ENCODE measurements at regions not wholly inside any gene's neighbourhood (a gene's known extent, or its start where the extent isn't known, plus 50 kb on each side); places are given as distances from the start of the nearest gene placed in this dataset.

DNA sequence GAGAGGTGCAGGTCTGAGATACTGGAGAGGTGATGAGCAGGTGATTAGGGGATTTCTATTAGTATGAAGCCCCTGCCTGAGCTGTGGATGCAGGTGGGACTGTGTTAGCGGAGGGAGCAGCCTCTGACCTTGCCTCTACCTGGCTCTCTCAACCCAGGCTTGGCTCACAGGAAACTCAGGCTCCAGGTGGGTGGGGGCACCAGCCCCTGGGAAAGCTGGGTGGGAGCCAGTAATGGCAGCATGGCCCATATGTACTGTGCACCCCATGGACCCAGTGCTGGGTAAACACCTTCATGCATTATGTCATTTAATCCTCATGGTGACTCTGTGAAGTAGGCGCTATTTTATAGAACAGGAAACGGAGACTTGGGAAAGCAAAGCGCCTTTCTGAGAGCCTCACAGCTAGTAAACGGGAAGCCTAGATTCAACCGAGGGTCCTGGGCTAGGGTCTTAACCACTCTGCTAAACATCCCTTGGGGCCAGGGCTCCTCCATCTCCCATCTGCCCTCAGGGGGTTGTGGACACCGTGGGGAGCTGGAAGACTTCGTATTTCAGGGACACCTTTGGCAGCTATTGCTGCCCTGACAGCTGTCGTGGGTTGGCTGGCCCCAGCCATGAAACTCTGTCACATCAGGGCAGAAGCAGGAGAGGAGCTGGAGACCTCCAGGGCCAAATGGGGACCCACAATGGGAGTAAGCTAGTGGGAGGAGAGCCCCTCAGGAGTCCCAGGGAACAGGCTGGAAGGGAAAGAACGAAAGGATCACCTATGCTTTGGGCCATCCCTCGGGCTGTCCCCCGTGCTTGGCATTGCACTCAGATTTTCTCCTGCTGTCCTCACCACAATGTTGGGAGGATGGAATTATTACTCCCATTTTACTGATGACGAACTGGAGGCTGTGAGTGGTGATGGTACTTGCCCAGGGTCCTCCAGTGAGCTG lies 59.6 kb upstream of the CSF3R start:
- ATAC-seq: no peak

DNA sequence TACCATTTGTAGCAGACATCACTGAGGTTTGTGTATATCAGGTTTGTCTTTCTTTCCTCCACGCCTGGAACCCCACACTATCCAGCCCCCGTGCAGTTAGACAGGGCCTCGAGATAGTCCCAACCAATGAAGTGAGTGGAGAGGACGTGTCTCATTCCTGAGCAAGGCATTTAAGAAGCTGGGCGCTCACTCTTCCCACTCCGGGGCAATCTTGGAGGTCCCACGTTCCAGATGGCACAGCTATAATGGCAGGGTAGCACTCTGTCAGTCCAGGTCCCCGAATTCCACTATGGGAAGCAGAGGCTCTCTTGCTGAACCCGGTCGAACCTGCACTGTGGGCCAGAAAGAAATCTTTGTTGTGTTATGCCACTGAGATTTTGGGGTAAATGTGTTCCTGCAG lies 57.3 kb upstream of the CSF3R start:
- no peak for ATAC-seq

DNA sequence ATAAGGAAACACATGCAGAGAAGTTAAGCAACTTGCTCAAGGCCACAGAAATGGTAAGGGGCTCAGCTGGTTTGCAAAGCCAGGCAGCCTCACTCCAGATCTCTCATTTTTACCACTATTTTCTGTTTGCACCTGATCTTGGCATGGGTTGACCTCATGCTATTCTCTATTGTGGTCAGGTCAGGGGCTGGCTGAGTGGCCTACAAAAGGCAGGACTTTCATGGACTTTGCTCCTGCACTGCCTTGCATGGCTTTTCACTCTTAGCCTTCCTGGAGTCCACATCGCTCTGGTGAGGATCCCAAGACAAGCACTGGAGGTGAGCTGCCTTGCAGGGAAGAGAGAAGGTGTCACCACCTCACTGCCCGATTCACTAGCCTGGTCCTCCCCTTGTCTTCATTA lies 56.8 kb upstream of the CSF3R start:
- no peak for ATAC-seq

DNA sequence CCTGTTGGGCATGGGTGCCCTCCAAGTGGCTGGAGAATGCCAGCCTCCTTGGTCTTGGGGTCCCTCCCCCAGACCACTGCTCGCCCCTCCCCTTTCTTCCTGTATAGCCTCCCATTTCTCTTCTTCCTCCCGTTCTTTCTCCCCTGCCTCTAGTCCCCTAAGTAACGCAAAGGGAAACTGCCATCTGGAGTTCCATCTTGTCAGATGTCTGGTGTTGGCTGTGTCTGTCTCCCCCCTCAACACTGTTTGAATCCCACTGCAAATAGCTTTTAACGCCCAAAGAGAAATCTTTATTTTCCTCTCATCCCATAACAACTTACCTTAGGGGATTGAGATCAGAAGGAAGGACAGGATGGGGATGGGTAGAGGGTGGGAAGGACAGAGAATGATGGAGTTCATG lies 55.3 kb upstream of the CSF3R start:
- ATAC-seq: no peak

DNA sequence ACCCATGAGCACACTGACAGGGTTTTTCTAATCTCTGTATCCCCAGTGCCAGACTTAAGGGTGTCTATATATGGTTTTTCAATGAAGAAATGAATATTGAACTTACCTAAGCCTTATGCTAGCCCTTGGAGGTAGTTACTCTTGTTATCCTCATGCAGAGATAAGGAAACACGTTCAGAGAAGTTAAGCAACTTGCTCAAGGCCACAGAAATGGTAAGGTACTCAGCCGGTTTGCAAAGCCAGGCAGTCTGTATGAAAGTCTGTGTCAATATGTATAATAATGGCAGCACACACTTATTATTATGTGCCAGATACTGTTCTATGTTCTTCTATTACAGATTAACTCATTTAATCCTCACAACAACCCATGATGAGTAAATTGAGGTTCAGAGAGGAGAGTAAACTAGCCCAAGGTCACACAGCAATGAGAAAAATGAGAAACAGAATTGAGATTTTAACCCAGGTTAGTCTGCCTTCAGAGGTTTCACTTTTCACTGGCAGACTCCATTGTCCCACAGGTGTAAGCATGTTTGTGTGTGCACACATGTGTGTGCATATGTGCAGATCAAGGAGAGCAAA lies 54.6 kb upstream of the CSF3R start:
- no peak for ATAC-seq

DNA sequence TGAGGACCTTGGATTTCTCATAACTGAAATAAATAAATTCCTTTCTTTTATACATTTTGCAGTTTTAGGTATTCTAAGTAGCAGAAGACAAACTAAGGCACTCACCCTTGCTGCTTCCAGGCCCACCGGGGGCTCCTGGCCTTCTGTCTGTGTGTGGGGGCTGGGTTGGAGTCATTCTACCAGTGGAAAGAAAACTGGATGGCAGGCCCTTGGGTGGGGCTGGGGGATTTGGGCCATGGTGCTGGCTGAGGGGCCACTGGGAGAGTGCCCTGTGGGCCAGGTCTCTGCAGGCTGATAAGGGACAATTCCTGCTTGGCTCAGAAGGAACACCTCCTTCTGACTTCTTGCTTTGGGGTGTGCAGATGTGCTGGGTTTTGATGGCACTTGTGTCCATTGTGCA lies 54.0 kb upstream of the CSF3R start:
- ATAC-seq: no peak

DNA sequence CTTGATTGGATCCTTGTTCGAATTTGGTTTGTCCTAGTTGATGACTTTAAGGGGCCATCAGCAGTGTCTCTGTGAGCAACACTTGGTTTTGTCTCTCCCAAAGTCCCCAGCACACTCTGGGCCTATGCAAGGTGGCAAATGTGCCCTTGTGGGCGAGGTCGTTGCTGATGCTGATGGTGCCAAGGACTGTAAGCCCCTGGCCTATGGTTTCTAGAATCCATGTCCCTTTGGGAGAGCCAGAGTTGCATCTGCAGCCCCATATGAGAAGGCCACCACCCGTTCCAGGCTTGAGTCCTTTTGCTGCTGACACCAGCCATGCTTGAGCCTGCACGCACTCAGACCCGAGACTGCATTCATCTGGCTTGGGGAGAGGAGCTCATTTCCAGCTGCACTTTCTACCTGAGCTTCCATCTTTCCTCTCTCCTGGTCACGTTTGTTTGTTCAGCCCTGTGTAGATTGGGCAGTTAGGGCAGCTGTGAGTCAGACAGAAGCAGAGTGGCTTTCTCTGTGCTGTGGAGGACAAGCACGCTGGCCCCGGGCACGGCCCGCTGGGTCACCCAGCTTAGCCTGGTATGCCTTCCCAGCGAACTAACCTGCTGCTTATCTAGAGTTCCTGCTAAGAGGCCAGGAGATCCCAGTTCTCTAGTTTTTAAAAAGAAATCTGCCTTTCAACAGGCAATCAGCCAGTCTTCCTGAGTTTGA lies 52.1 kb upstream of the CSF3R start:
- ATAC-seq: no peak

DNA sequence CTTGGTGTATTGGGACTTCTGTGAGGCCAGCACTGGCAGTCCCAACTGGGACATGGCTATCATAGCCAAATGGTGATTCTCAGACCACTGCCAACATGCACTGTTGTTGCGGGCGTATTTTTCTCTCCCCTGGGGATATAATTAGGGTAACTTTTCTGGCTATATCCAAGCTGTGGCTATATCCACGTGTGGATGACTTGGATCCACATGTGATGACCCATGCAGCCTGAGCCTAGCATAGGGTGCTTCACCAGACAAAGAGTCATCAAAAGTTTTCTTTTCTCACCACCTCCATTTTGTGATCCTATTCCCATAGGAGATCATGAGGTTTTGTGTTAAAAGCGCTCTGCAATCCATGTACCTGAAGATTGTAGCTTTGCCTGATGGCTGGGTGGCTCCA lies 51.2 kb upstream of the CSF3R start:
- ATAC-seq: no peak

DNA sequence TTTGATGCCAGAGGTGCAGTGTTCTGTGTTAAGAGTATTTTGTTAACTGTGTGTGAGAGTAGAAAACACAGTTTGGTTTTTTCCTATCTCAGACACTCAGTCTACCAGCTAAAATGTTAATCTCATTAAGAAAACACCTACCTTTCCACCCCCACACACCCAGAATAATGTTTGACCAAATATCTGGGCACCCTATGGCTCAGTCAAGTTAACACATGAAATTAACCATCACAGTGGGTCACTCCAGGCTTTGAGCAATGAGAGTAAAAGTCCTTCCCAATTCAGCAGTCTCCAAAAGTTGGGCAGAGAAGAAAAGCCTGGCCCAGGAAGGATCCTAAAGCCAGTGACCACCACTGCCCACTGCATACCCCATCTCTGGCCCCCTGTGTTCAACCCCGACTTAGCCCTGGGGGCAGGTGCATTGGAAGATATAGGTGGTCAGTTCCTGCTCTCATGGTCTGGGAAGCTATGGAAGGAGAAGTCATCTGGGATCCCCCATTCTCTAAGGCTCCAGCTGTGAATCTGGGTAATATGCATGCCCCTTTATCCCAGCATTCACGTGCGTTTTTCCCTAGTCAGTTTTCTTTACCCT lies 50.2 kb upstream of the CSF3R start:
- no peak for ATAC-seq
